Superior temporal gyrus (tissue), 1 donor: ENCODE measurements at regions not wholly inside any gene's neighbourhood (a gene's known extent, or its start where the extent isn't known, plus 50 kb on each side); places are given as distances from the start of the nearest gene placed in this dataset.
"Not testable (repeated sequence)": the region's sequence is repeated elsewhere in the genome, so short reads cannot be mapped to it uniquely, and the experiment has no call there.

Experiments
- DNase-seq: peaks from one replicate; pipeline ENCODE4 v3.0.0-alpha.2; 2016; ENCODE audit errors: extremely low spot score

DNA sequence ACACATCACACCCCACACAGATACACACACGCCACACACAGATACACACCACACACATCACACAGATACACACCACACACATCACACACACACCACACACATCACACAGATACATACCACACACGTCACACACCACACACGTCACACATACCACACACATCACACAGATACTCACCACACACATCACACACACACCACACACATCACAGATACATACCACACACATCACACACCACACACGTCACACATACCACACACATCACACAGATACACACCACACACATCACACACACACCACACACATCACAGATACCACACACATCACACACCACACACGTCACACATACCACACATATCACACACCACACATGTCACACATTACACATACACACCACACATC lies 159.3 kb downstream of the NDUFA10 start:
- DNase-seq = not testable (repeated sequence)

DNA sequence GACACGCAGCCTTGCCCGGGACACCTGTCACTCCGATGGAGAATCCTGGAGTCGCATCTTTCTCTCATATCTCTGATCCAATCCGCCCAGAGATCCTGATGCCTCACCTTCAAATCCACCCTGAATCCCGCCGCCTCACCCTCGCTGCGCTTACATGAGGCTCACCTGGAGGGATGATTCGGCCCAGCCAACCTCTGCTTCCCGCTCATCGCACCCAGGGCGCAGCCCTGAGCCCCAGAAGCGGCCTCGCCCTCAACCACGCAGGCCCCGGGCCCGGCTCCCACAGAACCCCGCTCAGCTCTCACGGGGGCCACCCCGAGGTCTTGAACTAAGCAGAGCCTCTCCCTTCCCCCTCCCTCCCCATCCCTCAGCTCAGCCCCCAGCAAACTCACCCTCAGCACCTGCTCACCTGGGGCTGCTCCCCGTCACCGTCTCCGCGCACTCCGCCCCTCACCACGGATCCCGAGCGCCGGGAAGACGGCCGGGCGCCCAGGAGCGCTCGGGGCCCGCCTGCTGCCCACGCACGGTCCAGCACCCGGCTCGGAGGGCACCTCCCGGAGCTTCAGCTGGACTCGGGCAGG lies 160.0 kb downstream of the NDUFA10 start:
- DNase-seq = no peak

DNA sequence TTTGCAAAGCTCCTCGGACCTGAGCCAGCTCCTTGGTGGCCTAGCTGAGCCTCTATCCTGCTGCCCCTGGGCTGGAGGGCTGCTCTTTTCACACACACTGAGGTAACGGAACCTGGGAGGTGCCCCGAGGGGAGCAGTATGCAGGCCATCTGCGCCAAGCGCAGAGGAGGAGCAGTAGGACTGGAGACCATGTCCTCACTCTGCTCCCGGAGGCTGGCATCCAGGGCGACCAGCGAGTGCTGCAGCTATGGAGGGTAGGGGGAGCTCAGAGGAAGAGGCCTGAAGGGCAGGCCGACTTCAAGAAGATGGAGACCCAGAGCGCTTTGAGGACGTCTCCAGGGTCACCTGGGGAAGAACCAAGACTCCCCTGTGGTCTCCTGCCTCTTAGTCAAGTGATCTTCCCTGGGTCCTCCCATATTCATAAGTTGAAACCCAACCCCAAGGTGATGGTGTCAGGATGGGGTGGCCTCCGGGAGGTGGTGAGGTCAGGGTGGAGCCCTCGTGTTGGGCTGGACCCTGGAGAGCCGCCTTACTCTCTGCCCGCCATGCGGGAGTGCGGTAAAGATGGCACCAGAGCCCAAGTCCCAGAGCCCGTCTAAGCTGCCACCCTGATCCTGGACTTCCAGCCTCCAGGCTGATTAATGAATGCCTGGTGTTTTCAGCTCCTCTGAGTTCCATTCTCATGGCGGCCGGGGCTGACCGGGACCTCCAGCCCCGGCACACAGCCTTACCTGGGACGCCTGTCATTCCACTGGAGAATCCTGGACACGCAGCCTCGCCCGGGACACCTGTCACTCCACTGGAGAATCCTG lies 160.7 kb downstream of the NDUFA10 start:
- no peak for DNase-seq

GRCh38 chr2:239862613-239863012 lies 162.5 kb downstream of the NDUFA10 start:
- DNase-seq = no peak

DNA sequence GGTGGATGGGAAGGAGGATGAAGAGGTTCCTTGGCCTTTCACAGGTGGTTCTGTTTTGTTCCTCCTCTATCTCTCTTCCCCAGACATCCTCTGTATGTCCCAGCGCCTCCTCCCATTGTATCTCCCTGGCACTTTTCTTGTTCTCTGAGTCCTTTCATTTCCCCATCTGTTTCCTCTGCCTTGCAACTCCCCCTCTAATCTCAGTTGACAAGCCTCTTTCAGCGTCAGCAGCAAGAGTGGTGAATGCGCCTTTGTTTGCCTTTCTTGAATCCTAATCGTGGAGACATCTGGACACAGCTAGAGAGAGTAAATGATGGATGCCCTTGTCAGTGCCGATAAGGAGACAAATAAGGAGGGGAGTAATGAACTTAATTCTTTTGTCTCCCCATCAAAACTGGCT lies 167.0 kb downstream of the NDUFA10 start:
- peak; percentile 77 for DNase-seq

DNA sequence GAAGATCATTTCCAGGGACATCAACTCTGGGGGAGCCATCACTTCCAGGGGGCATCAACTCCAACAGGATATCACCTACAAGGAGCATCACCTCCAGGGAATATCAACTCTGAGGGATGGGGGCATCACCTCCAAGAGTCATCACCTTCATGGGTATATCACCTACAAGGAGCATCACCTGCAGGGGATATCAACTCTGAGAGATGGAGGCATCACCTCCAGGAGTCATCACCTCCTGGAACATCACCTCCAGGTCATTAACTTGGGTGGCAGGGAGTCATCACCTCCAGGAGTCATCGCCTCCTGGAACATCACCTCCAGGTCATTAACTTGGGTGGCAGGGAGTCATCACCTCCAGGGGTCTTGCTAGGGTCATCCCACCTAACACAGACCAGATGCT lies 167.6 kb downstream of the NDUFA10 start:
- DNase-seq = no peak

GRCh38 chr2:239856620-239857285 lies 168.4 kb downstream of the NDUFA10 start:
- no peak for DNase-seq

DNA sequence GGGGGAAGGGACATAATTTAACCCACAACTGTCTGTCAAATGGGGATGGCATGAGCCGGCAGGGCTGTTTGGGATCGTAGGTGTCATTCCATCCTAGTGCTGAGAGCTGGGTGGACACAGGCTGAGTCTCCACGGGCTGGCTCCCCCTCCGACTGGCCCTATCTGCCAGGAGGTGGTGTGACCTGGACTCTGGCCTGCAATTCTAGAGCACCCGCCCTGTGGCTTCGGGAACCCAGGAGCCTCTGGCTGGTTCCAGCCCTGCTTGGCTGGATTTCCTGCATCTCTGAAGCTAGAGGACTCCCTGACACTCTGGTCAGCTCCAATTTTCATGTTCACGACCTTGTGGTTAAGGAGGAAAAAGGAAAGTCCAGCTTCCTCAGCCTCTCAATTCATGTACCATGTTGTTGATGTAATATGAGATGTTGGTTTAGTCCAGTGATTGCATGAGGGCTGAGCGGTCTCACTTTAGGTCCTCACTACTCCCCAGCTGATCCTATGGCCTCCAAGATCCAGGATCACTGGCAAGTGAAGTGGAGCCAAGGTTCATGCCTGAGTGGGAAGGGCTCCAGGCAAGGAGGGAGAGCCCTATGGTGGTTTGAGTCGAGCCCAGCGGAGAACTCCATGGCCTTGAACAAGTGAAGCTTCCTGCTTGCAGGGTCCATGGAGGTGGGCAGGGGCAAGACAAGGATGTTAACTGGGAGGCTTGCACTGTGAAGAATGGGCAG lies 169.1 kb downstream of the NDUFA10 start:
- DNase-seq = no peak

DNA sequence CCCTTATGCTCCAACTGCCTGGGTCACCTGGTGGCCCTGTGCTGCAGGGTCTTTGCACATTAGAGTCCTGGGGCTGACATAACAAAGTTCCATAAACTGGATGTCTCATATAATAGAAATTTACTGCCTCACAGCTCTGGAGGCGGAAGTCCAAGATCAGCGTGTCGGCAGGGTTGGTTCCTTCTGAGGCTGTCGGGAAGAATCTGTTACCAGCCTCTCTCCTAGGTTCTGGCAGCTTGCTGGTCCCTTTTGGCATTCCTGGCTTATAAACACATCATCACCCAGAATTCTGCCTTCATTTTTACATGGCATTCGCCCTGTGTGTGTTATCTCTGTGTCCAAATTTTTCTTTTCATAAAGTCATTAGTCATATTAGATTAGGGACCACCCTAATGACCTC lies 170.5 kb downstream of the NDUFA10 start:
- DNase-seq = no peak

- DNase-seq = no peak
Measured at GRCh38 chr2:239853706-239854327, 171.3 kb downstream of the NDUFA10 start.

DNA sequence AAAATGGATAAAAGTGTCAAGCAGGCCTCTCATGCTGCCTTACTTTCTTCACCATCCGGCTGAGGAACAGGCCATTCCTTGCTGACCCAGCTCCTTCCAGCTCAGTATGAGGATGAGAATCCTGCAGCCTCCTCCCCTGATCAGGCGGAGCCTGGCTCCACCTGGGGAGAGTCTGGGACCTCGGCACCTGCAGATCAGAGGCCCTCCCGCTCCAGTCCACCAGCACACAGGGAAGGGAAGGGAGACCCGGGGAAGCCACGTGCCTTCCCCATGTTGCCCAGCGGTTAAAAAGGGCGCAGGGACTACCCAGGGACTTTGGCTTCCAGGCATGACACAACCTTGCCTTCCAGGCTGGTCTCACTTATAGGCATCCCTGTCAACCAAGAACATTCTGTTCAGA lies 172.0 kb downstream of the NDUFA10 start:
- DNase-seq = no peak

GRCh38 chr2:239852272-239852671 lies 172.9 kb downstream of the NDUFA10 start:
- DNase-seq = no peak

DNA sequence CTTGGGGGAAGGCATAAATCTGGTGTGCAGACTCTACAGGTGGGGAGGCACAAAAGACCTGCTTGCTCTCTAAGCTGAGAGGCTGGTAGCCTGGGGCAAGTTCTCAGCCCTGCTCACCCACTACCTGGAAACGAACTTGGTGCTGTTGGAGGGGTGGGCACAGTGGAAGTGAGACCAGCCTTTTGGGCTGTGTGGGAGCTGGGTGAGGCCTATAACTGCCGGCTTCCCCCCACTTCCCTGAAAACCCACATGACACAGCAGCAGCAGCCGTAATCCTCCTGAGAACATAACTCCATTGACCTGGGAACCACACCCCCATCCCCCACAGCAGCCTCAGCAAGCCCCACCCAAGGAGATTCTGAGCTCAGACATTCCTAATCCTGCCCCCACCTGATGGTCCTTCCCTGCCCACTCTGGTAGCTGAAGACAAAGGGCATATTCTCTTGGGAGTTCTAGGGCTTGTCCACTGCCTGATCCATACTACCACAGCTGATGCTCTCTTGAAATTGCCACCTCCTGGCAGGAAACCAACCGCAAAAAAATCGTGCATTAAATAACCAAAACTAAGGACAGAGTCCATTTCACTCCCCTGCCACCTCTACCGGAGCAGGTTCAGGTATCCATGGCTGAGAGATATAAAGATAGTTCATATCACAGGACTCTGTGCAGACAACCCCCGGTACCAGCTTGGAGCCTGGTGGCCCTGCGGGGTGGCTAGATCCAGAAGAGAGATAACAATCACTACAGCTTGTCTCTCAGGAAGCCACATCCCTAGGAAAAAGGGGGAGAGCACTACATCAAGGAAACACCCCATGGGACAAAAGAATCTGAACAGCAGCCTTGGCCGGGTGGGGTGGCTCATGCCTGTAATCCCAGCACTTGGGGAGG lies 178.1 kb downstream of the NDUFA10 start:
- DNase-seq = no peak

GRCh38 chr2:239845968-239846367 lies 179.2 kb downstream of the NDUFA10 start:
- no peak for DNase-seq

DNA sequence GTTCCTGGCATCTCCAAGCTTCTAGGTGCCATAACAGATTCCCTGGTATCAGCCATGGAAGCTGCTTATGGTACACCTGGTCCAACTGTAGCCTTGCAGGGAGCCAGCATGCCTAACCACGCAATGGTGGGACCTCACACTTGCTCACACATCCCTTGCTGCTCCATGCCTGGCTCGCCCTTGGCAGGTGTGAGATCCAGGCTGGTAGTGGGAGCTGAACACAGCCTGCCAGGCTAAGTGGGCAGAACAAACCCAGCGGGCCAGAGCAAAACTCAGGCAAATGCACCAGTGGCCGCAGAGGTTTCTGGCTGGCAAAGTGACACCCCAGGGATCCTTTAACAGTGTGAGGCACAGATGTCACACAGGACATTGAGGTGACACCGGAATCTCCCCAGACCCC lies 185.8 kb downstream of the NDUFA10 start:
- no peak for DNase-seq

DNA sequence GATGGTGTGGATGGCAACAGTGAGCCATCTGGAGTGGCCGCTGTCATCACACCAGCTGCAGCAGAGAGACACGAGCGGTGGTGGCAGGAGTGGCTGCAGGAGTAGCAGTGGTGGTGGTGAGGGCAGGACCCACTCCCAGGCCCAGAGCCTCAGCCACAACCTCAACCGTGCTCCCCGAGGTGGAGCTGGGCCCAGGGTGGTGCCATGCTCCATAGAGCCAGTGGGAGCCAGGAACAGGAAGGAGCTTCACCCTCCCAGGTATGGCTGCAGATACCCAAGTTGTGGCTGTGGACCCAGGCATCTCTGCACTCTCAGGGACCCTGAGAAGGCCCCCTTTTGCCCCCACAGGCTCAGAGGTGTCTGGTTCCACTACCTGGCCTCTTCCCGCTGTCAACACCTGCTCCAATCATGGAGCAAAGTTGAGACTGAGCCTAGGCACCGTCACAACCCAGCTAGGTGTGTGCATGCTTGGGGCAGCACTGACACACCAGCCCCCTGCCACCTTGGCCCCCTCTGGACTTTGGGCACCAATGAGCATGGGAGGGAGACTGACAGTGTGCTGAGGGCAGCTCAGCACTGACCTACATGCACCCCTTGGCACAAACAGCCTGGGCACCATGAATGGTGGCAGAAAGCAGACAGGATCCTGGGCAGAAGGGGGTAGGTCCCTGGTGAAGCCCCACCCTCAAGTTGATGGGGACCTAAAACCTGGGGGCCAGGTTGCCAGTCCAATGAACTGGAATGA lies 188.9 kb downstream of the NDUFA10 start:
- DNase-seq = no peak

- DNase-seq = no peak
Measured at GRCh38 chr2:239835056-239835455, 190.1 kb downstream of the NDUFA10 start.

DNA sequence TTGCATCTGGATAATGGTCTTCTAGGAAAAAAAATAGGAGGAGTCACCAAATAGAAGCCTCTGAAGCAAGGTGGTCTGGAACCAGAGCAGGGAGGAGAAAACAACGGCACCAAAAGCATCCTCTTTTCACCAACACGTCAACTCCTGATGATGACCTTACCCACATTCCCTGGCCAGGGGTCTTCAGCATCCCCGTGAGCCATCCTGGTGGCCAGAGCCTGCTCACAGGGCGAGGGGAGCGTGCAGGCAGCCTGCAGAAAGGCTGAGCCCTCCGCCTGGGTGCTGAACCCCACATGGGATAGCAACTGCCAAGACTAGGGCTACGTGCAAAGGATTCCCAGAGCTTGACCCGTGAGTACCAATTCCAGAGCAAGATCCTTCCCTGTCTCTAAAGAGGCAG lies 191.0 kb downstream of the NDUFA10 start:
- DNase-seq = no peak

DNA sequence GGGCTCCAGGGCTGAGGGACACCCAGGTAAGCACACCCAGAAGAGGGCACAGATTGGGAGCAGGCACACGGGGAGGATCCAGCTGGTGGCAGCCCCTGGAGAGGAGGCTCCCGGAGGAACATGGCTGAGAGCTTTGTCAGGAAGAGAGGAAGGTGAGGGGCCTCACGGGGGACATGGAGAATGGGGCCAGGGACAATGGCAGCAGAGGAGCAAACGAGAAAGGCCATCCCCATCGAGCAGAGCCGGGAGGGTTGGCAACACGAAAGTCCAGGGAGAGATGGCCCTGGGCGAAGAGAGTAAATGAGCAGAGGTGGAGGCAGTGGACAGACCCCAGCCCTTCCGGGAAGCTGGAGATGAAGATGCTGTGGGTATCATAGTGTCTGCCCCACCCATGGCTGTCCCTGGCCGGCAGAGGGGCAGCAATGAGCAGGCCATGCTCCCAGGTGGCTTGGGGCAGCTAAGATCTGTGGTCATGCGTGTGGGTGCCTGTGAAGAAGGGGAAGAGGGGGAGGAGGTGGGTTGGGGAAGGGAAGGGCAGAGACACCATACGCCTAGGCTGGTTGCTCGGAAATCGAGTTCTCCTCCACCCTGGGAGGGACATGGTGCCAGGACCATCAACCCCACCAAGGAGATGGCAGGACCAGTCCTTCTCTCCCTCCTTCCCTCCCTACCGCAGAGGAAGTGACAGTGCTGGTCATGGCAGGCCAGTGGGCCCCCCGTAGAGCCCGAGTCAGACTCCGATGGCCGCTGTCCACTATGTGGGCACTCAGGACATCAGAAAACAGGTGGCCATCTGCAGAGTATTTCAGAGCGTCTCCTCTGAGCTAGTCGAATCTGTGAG lies 191.7 kb downstream of the NDUFA10 start:
- no peak for DNase-seq
